Activated naive CD8-positive, alpha-beta T cell treated with anti-CD3 and anti-CD28 coated beads, Interleukin-2, amount 10 ng/mL, durations not matched to agents 7 days and 5 days (primary cell): ENCODE measurements at regions not wholly inside any gene's neighbourhood (a gene's known extent, or its start where the extent isn't known, plus 50 kb on each side); places are given as distances from the start of the nearest gene placed in this dataset.
"Not testable (repeated sequence)": the region's sequence is repeated elsewhere in the genome, so short reads cannot be mapped to it uniquely, and the experiment has no call there.

Experiments used
- ATAC-seq: fragments of 150-1000 bp; cut with Tn5 transposase; one replicate; pipeline ENCODE4 v1.10.0; 2021; ENCODE audit warnings: low read depth, moderate library complexity
- POLR2A ChIA-PET: fragments of 350-600 bp; sonication (Branson Sonifier 250); formaldehyde crosslinking; loops from one replicate; lab custom pipeline; 2021; ENCODE audit warnings: antibody characterized with exemption; lab: Charles Lee
- DNase-seq: peaks from one replicate; pipeline ENCODE4 v3.0.0; 2021
- H3K27ac Mint-ChIP-seq: one replicate; pipeline ENCODE4 v1.8.0; 2022; ENCODE audit warnings: mild to moderate bottlenecking, mixed read lengths
- H3K27me3 Mint-ChIP-seq: one replicate; pipeline ENCODE4 v1.8.0; 2022; ENCODE audit warnings: mild to moderate bottlenecking, moderate library complexity, mixed read lengths
- H3K36me3 Mint-ChIP-seq: one replicate; pipeline ENCODE4 v1.8.0; 2021; ENCODE audit warnings: mild to moderate bottlenecking, mixed read lengths
- H3K4me1 Mint-ChIP-seq: one replicate; pipeline ENCODE4 v1.8.0; 2021; ENCODE audit warnings: mixed read lengths
- H3K4me3 Mint-ChIP-seq: one replicate; pipeline ENCODE4 v1.8.0; 2022; ENCODE audit warnings: mild to moderate bottlenecking, moderate library complexity, mixed read lengths
- H3K9me3 Mint-ChIP-seq: one replicate; pipeline ENCODE4 v1.8.0; 2021; ENCODE audit warnings: mixed read lengths

DNA sequence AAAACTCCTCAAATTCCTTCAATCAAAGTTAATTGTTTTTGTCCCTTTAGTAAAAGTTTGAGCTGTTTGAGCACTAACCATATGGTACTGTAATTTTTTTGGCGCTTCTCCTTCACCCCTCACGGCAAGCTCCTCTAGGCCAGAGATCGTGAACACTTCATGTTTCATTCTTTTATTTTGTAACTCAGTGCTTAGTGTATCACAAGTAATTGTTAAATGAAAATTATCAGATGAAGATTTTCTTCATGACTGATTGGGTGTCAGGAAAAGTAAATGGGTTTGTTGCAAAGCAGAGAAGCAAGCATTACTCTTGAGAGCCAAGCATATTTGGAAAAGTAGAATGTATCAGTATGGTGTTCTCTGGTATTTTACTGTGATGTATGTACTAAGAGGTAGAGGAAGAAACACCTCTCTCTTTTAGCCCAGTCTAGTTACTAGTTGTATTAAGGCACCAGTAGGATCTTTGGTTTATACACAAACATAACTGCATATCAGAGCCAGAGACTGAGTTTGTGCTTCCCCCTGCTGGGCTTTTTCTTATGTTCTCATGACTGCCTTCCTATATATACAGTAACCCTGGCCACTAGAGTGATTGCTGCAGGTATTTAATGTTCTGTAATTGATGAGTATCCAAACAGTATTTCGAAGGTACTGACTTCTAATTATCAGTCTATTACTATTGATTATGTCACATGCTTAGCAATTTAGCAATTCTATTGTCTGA, 202.3 kb upstream of the KLHL1 start:
- H3K4me3 Mint-ChIP-seq, result no peak overlapping the region
- no peaks in the 10 kb centered on the region for H3K27me3 Mint-ChIP-seq
- POLR2A ChIA-PET, result no interaction called here
- no peaks in the 10 kb centered on the region for H3K36me3 Mint-ChIP-seq
- H3K4me1 Mint-ChIP-seq, result no peaks in the 10 kb centered on the region
- no peak overlapping the region for H3K27ac Mint-ChIP-seq
- ATAC-seq, result no peak
- no peak for DNase-seq
- H3K9me3 Mint-ChIP-seq, result peaks cover 2% of the 10 kb centered on the region

DNA sequence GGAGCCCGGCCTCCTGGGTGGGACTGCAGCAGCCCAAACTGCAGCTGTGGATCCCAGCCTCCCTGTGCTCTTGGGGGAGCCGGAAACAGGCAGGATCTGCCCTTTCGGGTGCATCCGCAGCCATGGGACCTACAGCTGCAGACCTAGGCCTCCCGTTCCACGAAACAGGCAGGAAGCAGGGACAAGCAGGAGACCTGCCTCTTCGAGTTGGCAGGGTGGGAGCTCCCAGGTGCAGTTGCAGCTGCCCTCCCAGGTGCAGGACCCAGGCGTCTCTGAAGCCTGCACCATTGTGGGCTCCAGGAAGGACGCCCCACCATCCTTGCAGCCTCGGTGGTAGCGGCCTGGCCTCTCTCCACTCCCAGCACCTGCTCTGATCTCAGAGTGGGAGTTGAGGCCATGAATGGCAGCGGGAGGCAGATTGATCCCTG, 189.0 kb upstream of the KLHL1 start:
- Mint-ChIP-seq H3K27me3 (no peaks in the 10 kb centered on the region), H3K36me3 (no peaks in the 10 kb centered on the region), H3K27ac (no peak overlapping the region), H3K4me3 (no peak overlapping the region), H3K9me3 (peaks cover 9% of the 10 kb centered on the region), H3K4me1 (no peaks in the 10 kb centered on the region)
- POLR2A ChIA-PET, result no interaction called here
- DNase-seq, result no peak
- no peak for ATAC-seq

DNA sequence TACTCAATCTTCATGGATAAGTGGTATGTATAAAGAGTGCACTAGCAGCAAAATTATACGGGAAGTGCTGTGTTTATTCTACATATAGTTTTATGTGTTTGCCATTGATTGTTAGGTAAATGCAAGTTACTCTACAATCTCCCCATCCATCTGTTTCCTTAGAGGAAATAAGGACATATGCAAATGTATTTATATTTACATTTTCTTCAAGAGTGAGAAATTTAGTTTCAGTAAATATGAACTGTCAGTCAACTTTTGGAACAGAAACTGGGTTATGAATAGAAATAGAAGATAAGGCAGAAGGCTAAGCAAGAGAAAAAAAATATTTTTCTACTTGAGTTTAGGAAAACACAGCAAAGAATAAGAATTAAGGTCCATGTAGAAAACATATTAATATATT, 176.1 kb upstream of the KLHL1 start:
- H3K4me1 Mint-ChIP-seq, result no peaks in the 10 kb centered on the region
- POLR2A ChIA-PET, result no interaction called here
- no peak overlapping the region for H3K4me3 Mint-ChIP-seq
- DNase-seq (no peak), ATAC-seq (no peak)
- H3K9me3 Mint-ChIP-seq, result peaks cover 9% of the 10 kb centered on the region
- H3K36me3 Mint-ChIP-seq, result no peaks in the 10 kb centered on the region
- no peak overlapping the region for H3K27ac Mint-ChIP-seq
- H3K27me3 Mint-ChIP-seq, result no peaks in the 10 kb centered on the region

DNA sequence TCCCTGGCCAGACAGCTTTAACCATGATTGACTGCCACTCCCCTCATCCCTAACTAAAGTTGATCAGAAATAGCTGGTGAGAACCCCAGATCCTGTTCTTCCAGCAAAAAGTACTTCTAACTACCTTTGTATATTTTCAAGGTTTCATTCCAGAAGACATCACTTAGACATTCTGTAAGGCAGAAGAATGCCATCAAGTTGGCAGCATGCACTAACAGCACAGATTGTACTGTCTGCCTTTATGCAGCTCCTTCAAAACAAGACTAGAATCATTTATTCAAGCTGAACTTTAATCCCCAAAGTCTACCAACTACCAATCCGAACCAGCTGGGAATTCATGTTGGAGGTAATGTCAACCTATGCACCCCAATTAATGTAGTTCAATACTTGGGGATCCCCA, 167.6 kb upstream of the KLHL1 start:
- ATAC-seq (no peak), DNase-seq (no peak)
- Mint-ChIP-seq H3K4me1 (no peaks in the 10 kb centered on the region), H3K27ac (no peak overlapping the region), H3K9me3 (no peaks in the 10 kb centered on the region), H3K4me3 (no peak overlapping the region), H3K27me3 (no peaks in the 10 kb centered on the region), H3K36me3 (no peaks in the 10 kb centered on the region)
- POLR2A ChIA-PET, result no interaction called here

DNA sequence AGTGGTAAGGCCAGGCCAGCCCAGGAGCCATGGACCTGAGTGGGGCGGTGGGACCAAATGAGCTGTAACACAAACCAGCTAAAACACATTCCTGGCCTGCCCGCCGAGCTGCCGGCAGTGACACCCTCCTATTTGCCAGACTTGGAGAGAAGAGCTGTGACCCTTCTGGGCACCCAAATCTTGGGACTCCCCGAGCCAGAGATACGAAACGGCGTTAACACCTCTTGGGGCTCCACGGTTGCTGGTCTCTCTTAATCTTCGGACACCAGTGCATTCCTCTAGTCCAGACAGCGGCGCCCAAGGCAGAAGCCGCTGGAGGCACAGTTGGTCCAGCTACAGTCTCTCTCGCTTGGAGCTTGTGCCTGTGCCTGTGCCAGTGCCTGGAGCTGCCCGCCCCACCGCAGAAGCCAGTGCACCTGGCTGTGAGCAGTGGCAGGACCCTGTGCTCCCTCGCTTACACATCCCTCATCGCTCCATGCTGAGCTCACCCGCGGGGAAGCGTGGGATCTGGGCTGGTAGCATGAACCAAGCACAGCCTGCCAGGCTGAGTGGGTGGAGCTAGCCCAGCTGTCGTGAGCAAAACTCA, 147.2 kb upstream of the KLHL1 start:
- DNase-seq, result no peak
- no peak overlapping the region for H3K4me3 Mint-ChIP-seq
- H3K36me3 Mint-ChIP-seq, result no peaks in the 10 kb centered on the region
- H3K4me1 Mint-ChIP-seq, result no peaks in the 10 kb centered on the region
- no peak for ATAC-seq
- peaks cover 9% of the 10 kb centered on the region for H3K9me3 Mint-ChIP-seq
- POLR2A ChIA-PET, result no interaction called here
- H3K27ac Mint-ChIP-seq, result no peak overlapping the region
- H3K27me3 Mint-ChIP-seq, result no peaks in the 10 kb centered on the region

DNA sequence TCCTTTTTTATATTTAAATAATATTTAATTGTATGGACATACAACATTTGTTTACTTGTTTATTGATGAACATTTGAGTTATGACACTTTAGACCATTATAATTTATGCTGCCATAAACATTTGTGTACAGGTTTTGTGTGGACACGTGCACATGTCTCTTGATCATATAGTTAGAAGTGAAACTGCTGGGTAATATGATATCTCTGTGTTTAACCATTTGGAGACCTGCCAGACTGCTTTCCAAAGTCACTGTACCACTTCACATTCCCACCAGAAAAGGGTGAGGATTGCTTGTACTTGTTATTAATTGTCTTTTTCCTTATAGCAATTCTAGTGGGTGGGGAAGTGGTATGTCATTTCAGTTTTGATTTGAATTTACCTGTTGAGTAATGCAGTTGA, 145.6 kb upstream of the KLHL1 start:
- no peak overlapping the region for H3K4me3 Mint-ChIP-seq
- H3K27me3 Mint-ChIP-seq, result no peaks in the 10 kb centered on the region
- no peaks in the 10 kb centered on the region for H3K36me3 Mint-ChIP-seq
- POLR2A ChIA-PET, result no interaction called here
- peaks cover 17% of the 10 kb centered on the region for H3K9me3 Mint-ChIP-seq
- no peak for ATAC-seq
- H3K27ac Mint-ChIP-seq, result no peak overlapping the region
- no peak for DNase-seq
- no peaks in the 10 kb centered on the region for H3K4me1 Mint-ChIP-seq

DNA sequence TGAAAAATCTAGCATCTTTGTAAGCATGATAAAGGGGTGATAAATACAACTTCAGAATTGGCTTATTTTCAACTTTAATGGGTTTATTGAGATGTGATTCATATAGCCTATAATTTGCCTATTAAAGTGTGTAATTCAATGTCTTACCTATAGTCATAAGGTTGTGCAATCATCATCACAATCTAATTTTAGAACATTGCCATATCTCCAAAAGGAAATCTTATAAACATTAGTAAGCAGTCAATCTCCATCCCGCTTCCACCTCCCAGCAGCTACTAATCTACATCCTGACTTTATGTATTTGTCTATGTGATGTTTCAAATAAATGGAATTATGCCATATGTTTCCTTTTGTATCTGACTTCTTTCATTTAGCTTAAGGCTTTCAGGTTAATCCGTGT, 145.2 kb upstream of the KLHL1 start:
- Mint-ChIP-seq H3K27ac (no peak overlapping the region), H3K4me3 (no peak overlapping the region), H3K4me1 (no peaks in the 10 kb centered on the region), H3K36me3 (no peaks in the 10 kb centered on the region), H3K27me3 (no peaks in the 10 kb centered on the region), H3K9me3 (peaks cover 17% of the 10 kb centered on the region)
- ATAC-seq (no peak), DNase-seq (no peak)
- POLR2A ChIA-PET, result no interaction called here

DNA sequence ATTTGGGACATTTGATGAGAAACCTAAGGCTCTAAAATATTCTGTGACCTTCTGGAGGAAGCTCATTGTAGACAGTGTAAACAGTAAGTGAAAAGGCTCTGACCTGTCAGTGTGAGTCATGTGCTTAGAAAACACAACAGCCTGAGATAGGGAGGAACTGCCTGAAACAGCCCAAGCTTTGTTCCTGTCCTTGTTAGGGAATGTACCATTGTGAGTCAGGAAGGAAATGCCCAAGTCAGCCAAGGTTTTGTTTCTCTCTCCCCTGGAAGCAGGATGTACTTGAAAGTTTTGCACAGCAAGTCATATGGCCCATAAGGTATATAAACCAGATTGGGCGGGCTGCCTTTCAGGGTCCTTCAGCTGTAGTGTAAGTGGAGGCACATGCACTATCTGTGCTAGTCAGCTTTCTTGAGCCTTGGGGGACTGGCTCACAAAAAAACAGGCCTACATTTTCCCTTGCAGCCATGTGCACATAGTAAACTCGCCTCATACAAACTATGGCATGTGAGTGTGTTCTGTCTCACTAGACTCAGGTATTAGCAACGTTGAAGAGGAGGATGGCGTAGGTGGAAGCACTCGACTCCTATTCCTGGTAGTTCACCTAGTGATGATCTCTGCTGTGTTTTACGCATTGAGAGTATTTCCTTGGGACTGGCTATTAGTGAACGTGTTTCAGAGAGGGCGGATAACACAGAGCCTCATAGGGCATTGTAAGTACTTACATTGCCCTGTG, 141.2 kb upstream of the KLHL1 start:
- POLR2A ChIA-PET, result no interaction called here
- DNase-seq, result no peak
- Mint-ChIP-seq H3K27ac (no peak overlapping the region), H3K36me3 (no peaks in the 10 kb centered on the region), H3K9me3 (peaks cover 12% of the 10 kb centered on the region), H3K4me3 (no peak overlapping the region), H3K27me3 (no peaks in the 10 kb centered on the region), H3K4me1 (no peaks in the 10 kb centered on the region)
- ATAC-seq, result no peak

DNA sequence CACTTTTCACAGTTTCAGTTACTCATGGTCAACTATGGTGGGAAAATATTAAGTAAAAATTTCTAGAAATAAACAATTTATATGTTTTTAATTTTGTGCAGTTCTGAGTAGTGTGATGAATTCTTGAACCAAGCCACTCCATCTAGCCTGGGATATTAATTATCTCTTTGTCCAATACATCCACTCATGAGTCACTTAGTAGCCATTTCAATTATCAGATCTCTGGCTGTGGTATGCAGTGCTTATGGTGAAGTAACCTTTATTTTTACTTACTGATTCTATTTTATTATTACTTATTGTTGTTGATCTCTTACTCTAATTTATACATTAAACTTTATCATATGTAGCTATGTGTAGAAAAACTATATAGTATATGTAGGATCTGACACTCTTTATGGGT, 128.9 kb upstream of the KLHL1 start:
- H3K27me3 Mint-ChIP-seq, result no peaks in the 10 kb centered on the region
- no peaks in the 10 kb centered on the region for H3K4me1 Mint-ChIP-seq
- peaks cover 2% of the 10 kb centered on the region for H3K9me3 Mint-ChIP-seq
- POLR2A ChIA-PET, result no interaction called here
- no peaks in the 10 kb centered on the region for H3K36me3 Mint-ChIP-seq
- no peak for ATAC-seq
- no peak for DNase-seq
- H3K4me3 Mint-ChIP-seq, result no peak overlapping the region
- H3K27ac Mint-ChIP-seq, result no peak overlapping the region

DNA sequence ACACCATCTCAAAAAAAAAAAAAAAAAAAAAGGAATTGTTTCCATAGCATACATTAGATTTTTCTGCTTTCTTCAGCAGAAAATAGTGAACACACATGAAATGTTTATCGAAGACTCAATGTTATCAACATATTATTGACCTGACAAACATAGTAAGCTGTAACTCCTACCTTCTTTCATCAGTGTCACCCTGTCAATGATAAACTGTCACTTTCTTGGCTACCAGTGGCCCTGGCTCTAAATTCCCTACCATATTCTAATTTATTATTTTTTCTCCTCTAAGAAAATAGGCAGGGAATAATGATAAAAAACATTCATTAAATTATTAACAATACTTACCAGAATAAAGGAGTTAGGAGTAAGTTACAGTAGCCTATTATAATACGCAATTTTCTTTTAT, 127.3 kb upstream of the KLHL1 start:
- no peak for ATAC-seq
- Mint-ChIP-seq H3K36me3 (no peaks in the 10 kb centered on the region), H3K9me3 (no peaks in the 10 kb centered on the region), H3K4me3 (no peak overlapping the region), H3K4me1 (no peaks in the 10 kb centered on the region), H3K27me3 (no peaks in the 10 kb centered on the region), H3K27ac (no peak overlapping the region)
- DNase-seq, result no peak
- POLR2A ChIA-PET, result no interaction called here

DNA sequence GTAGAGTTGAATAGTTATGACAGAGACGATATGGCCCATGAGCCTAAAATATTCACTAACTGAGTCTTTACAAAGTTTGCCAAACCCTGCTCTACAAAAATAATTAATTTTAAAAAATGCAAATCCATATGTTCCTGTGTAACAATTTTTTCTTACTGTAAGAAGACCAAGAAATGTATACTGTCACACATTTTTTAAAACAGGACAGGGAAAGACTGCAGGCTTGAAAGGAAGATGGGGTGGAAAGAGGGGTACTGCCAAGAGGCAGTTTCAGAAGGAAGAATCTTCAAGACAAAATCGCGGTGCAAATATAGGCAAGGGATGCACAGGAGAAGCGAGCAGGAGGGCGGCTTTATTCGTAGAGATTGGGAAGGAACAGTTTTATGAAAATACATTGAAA, 115.7 kb upstream of the KLHL1 start:
- POLR2A ChIA-PET, result no interaction called here
- Mint-ChIP-seq H3K36me3 (no peaks in the 10 kb centered on the region), H3K4me1 (no peaks in the 10 kb centered on the region), H3K27ac (no peak overlapping the region), H3K4me3 (no peak overlapping the region), H3K9me3 (peaks cover 3% of the 10 kb centered on the region), H3K27me3 (no peaks in the 10 kb centered on the region)
- no peak for DNase-seq
- ATAC-seq, result no peak

DNA sequence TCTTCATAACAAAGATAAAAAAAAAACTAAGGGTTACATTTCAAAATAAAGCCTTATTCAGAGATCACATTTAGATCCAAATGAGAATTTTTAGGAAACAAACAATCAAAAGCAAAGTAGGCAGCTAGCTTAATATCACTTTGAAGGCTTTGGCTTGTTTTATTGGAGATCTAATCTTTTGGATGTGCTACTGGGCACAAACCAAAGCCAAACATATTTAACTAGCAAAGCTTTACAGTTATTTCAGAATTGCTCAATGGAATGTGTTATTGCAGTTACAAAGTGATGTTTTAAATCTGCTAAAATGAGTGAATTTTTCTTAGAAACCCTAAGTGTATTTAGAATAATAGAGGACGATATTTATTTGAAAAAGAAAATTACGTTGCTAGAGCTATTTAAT, 114.7 kb upstream of the KLHL1 start:
- Mint-ChIP-seq H3K27ac (no peak overlapping the region), H3K27me3 (no peaks in the 10 kb centered on the region), H3K4me1 (no peaks in the 10 kb centered on the region), H3K36me3 (no peaks in the 10 kb centered on the region), H3K4me3 (no peak overlapping the region), H3K9me3 (peaks cover 3% of the 10 kb centered on the region)
- DNase-seq (no peak), ATAC-seq (no peak)
- POLR2A ChIA-PET, result no interaction called here

DNA sequence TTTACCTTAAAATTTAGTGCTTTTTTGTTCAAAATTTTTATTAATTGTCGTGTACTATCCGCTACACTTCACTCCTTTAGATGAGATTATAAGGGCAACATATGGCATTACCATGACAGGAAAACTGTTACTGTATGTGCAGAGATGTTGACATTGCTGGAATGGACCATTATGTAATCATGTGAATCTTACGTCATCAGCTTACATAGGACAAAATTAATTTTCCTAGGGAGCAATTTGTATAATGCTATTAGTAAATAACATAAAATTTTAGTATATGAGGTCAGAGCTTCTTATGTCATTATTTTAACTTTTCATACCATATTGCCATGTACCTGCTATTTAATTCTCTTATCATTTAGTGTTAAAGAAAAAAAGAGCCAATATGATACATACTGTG, 110.4 kb upstream of the KLHL1 start:
- no peak overlapping the region for H3K4me3 Mint-ChIP-seq
- no peak for DNase-seq
- no peaks in the 10 kb centered on the region for H3K27me3 Mint-ChIP-seq
- no peaks in the 10 kb centered on the region for H3K36me3 Mint-ChIP-seq
- H3K4me1 Mint-ChIP-seq, result no peaks in the 10 kb centered on the region
- no peak overlapping the region for H3K27ac Mint-ChIP-seq
- no peak for ATAC-seq
- POLR2A ChIA-PET, result no interaction called here
- peaks cover 3% of the 10 kb centered on the region for H3K9me3 Mint-ChIP-seq

DNA sequence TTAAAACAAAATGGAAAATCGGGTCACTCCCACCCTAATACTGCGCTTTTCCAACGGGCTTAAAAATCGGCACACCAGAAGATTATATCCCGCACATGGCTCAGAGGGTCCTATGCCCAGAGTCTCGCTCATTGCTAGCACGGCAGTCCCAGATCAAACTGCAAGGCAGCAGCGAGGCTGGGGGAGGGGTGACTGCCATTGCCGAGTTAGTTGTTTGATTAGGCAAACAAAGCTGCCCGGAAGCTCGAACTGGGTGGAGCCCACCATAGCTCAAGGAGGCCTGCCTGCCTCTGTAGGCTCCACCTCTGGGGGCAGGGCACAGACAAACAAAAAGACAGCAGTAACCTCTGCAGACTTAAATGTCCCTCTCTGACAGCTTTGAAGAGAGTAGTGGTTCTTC, 100.7 kb upstream of the KLHL1 start:
- H3K9me3 Mint-ChIP-seq, H3K27me3 Mint-ChIP-seq, DNase-seq, H3K4me3 Mint-ChIP-seq, ATAC-seq, H3K36me3 Mint-ChIP-seq, POLR2A ChIA-PET, H3K27ac Mint-ChIP-seq, H3K4me1 Mint-ChIP-seq: not testable (repeated sequence)
